ENCODE measurements at regions not wholly inside any gene's neighbourhood (a gene's known extent, or its start where the extent isn't known, plus 50 kb on each side); places are given as distances from the start of the nearest gene placed in this dataset.

- TF ChIP-seq GMEB1 (CRISPR knock-in tag; IDR thresholded peaks at IDR 0.05), result no peak
- TF ChIP-seq ZNF224 (CRISPR knock-in tag; IDR thresholded peaks at IDR 0.05), result no peak
- no peak for TF ChIP-seq FIP1L1 (IDR thresholded peaks at IDR 0.05; ENCODE audit: low read depth, low read length, poor library complexity, severe bottlenecking)
- TF ChIP-seq ZNF699 (CRISPR knock-in tag; IDR thresholded peaks at IDR 0.05; ENCODE audit: insufficient replicate concordance), result no peak
Observed at GRCh38 chr12:24752763-24753462, 196.0 kb downstream of the BCAT1 start (continued).

DNA sequence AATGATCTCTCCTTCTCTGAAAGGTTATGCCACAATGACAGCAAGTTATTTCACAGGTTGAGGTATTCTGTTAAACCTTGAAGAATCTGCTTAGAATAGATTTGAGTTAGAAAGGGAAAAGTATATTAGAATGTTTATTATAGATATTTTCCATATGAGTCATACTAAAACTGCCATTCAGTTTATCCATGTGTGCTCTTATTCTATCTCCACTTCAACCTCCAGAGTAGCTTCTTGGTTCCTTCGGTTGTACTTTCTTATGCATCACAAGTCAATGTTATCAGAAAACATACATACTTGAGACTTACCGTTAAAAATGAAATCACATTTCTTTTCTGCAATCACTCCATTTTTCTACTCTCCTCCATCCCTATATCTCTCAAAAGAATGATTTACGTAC, 197.7 kb downstream of the BCAT1 start:
- BruUV-seq (replicated peaks), result no TSS peak
- Histone ChIP-seq H2AFZ (ENCODE audit: low read depth, low read length) (no peak overlapping the region), H3K4me2 (ENCODE audit: insufficient read depth, low read length) (no peak overlapping the region), H3K27me3 (ENCODE audit: control insufficient read depth in 2 of 2, insufficient read depth in 2 of 2, low read length in 2 of 2) (no peaks in the 10 kb centered on the region), H3K9me3 (replicated peaks; ENCODE audit: control insufficient read depth, insufficient read depth, low read depth, low read length) (no peaks in the 10 kb centered on the region), H3K27ac (ENCODE audit: extremely low read depth, low read depth, low read length) (no peak overlapping the region), H3K36me3 (ENCODE audit: control insufficient read depth, insufficient read depth, low read length) (no peaks in the 10 kb centered on the region), H3K79me2 (ENCODE audit: control insufficient read depth, insufficient read depth, low read length) (no peaks in the 10 kb centered on the region), H3K9me1 (ENCODE audit: control insufficient read depth, insufficient read depth, low read length) (no peaks in the 10 kb centered on the region), H4K20me1 (replicated peaks; ENCODE audit: control insufficient read depth, insufficient read depth, low read length) (no peaks in the 10 kb centered on the region), H3K4me3 (no peak overlapping the region), H3K9ac (ENCODE audit: insufficient read depth in 1 of 2, low read depth in 2 of 2, low read length in 2 of 2) (no peak overlapping the region), H3K4me1 (replicated peaks in 1 of 2; ENCODE audit: control insufficient read depth in 2 of 2, insufficient read depth in 2 of 2, low read length in 2 of 2) (no peaks in the 10 kb centered on the region; a peak in 1 of 5 replicates)
- POLR2A ChIA-PET, result no interaction called here
- CTCF ChIA-PET (ENCODE audit: low intra/inter-chr PET ratio), result interaction anchor here (0.7 kb wide), 1 partner anchor 55 kb away, joined by 3 read pairs; no protein-coding TSS in a partner anchor
- FAIRE-seq (no peak), DNase-seq (ENCODE audit: extremely low read depth in 1 of 4, low spot score in 3 of 4) (no peak), ATAC-seq (no peak)
- intact Hi-C loops (cut with micrococcal nuclease) (no loop called here), in situ Hi-C loops (cut with MboI) (no loop called here)
- WGBS (ENCODE audit: insufficient coverage, low coverage, missing lambda C conversion rate), result 22% methylated on average over 3 of the region's 3 CpGs
- TF ChIP-seq REST (IDR thresholded peaks at IDR 0.05; ENCODE audit: borderline replicate concordance), result no peak
- TF ChIP-seq REST (CRISPR knock-in tag; IDR thresholded peaks at IDR 0.05; ENCODE audit: low read depth), result no peak
- TF ChIP-seq TCFL5 (CRISPR knock-in tag; conservative IDR thresholded peaks at IDR 0.05), result no peak
- TF ChIP-seq ZNF311 (CRISPR knock-in tag; IDR thresholded peaks at IDR 0.05), result no peak
